Smooth muscle cell (in vitro differentiated cells): ENCODE measurements at regions not wholly inside any gene's neighbourhood (a gene's known extent, or its start where the extent isn't known, plus 50 kb on each side); places are given as distances from the start of the nearest gene placed in this dataset.

Source experiments
- DNase-seq: peaks from one replicate; lab custom pipeline; 2025; ENCODE audit not compliant: unreplicated experiment; lab: John Stamatoyannopoulos, UW
- H2AFZ ChIP-seq: fragments of 200-600 bp; sonication (generic); 2 replicates; pipeline ENCODE4 v1.6.0; 2016; ENCODE audit warnings: antibody characterized with exemption, low read depth, mild to moderate bottlenecking
- H3F3A ChIP-seq: fragments of 200-600 bp; sonication (generic); 2 replicates; pipeline ENCODE4 v1.6.0; 2017; ENCODE audit warnings: antibody characterized with exemption, low read depth
- H3K27ac ChIP-seq: fragments of 200-600 bp; sonication (generic); 2 replicates; pipeline ENCODE4 v1.5.1; 2016; ENCODE audit warnings: low read depth, mild to moderate bottlenecking
- H3K27me3 ChIP-seq: fragments of 200-600 bp; sonication (generic); 2 replicates; pipeline ENCODE4 v1.6.1; 2016; ENCODE audit warnings: low read depth, mild to moderate bottlenecking
- H3K36me3 ChIP-seq: fragments of 200-600 bp; sonication (generic); 2 replicates; pipeline ENCODE4 v1.5.1; 2016; ENCODE audit warnings: low read depth
- H3K4me1 ChIP-seq: fragments of 200-600 bp; sonication (generic); 2 replicates; pipeline ENCODE4 v1.5.1; 2016; ENCODE audit warnings: low read depth
- H3K4me2 ChIP-seq: fragments of 200-600 bp; sonication (generic); 2 replicates; pipeline ENCODE4 v1.6.0; 2016; ENCODE audit warnings: mild to moderate bottlenecking
- H3K4me3 ChIP-seq: fragments of 200-600 bp; sonication (generic); 2 replicates; pipeline ENCODE4 v1.5.1; 2016; ENCODE audit warnings: mild to moderate bottlenecking
- H3K79me2 ChIP-seq: fragments of 200-600 bp; sonication (generic); 2 replicates; pipeline ENCODE4 v1.6.0; 2016; ENCODE audit warnings: low read depth, mild to moderate bottlenecking
- H3K9ac ChIP-seq: fragments of 200-600 bp; sonication (generic); 2 replicates; pipeline ENCODE4 v1.6.0; 2016; ENCODE audit warnings: low read depth
- H3K9me3 ChIP-seq: fragments of 200-600 bp; sonication (generic); replicated peaks from 2 replicates; pipeline ENCODE4 v1.5.1; 2016; ENCODE audit warnings: low read depth
- H4K20me1 ChIP-seq: fragments of 200-600 bp; sonication (generic); 2 replicates; pipeline ENCODE4 v1.6.0; 2016; ENCODE audit warnings: low read depth
- CTCF ChIP-seq: fragments of 200-600 bp; sonication (generic); IDR thresholded peaks from 2 replicates; pipeline ENCODE4 v1.5.1; 2017; ENCODE audit warnings: borderline replicate concordance, mild to moderate bottlenecking, antibody characterized with exemption; ENCODE audit not compliant: insufficient read depth, poor library complexity, severe bottlenecking
- WGBS: methylation state at CpG from one replicate; pipeline ENCODE4 v1.1.7; 2016; ENCODE audit warnings: low lambda C conversion rate; 5-methylcytosine and 5-hydroxymethylcytosine counted together

- H3K79me2 ChIP-seq, result no peaks in the 10 kb centered on the region
- no peaks in the 10 kb centered on the region for H3K36me3 ChIP-seq
- no peak overlapping the region for H3K9ac ChIP-seq
- H3K27ac ChIP-seq, result no peak overlapping the region
- 78% methylated on average over 4 of the region's 4 CpGs for WGBS
- no peaks in the 10 kb centered on the region for H3K27me3 ChIP-seq
- H2AFZ ChIP-seq, result no peak overlapping the region
- no peaks in the 10 kb centered on the region for H3K9me3 ChIP-seq
- no peak for TF ChIP-seq CTCF
- DNase-seq, result no peak
- H3K4me3 ChIP-seq, result no peak overlapping the region
- H4K20me1 ChIP-seq, result no peaks in the 10 kb centered on the region
- no peak overlapping the region for H3K4me2 ChIP-seq
- no peaks in the 10 kb centered on the region for H3K4me1 ChIP-seq
- H3F3A ChIP-seq, result no peaks in the 10 kb centered on the region
Observed at GRCh38 chr18:8974279-8974678, 128.2 kb upstream of the NDUFV2 start.

- no peak for DNase-seq
- no peak overlapping the region for H2AFZ ChIP-seq
- no peaks in the 10 kb centered on the region for H3K27me3 ChIP-seq
- H3K36me3 ChIP-seq, result no peaks in the 10 kb centered on the region
- H3K4me3 ChIP-seq, result no peak overlapping the region
- TF ChIP-seq CTCF, result no peak
- WGBS, result 50% methylated on average over 2 of the region's 2 CpGs
- H3K79me2 ChIP-seq, result no peaks in the 10 kb centered on the region
- H3K9me3 ChIP-seq, result no peaks in the 10 kb centered on the region
- H4K20me1 ChIP-seq, result no peaks in the 10 kb centered on the region
- H3F3A ChIP-seq, result no peaks in the 10 kb centered on the region
- H3K27ac ChIP-seq, result no peak overlapping the region
- H3K9ac ChIP-seq, result no peak overlapping the region
- peaks cover 4% of the 10 kb centered on the region for H3K4me1 ChIP-seq
- no peak overlapping the region for H3K4me2 ChIP-seq
Observed at GRCh38 chr18:8974696-8975095, 127.8 kb upstream of the NDUFV2 start.

GRCh38 chr18:8975624-8976023, 126.9 kb upstream of the NDUFV2 start:
- H3K79me2 ChIP-seq, result no peaks in the 10 kb centered on the region
- H3K4me1 ChIP-seq, result peaks cover 13% of the 10 kb centered on the region
- TF ChIP-seq CTCF, result no peak
- H3K4me3 ChIP-seq, result no peak overlapping the region
- H3K36me3 ChIP-seq, result no peaks in the 10 kb centered on the region
- H3K4me2 ChIP-seq, result no peak overlapping the region
- no peaks in the 10 kb centered on the region for H3K27me3 ChIP-seq
- H3K9ac ChIP-seq, result no peak overlapping the region
- no peaks in the 10 kb centered on the region for H4K20me1 ChIP-seq
- H2AFZ ChIP-seq, result no peak overlapping the region
- H3K27ac ChIP-seq, result no peak overlapping the region
- DNase-seq, result no peak
- no peaks in the 10 kb centered on the region for H3K9me3 ChIP-seq
- WGBS, result 81% methylated on average over 7 of the region's 7 CpGs
- H3F3A ChIP-seq, result no peaks in the 10 kb centered on the region

- H2AFZ ChIP-seq, result no peak overlapping the region
- no peaks in the 10 kb centered on the region for H3K9me3 ChIP-seq
- H3K79me2 ChIP-seq, result no peaks in the 10 kb centered on the region
- peaks cover 18% of the 10 kb centered on the region for H3K4me1 ChIP-seq
- no peak for DNase-seq
- WGBS, result 87% methylated on average over 3 of the region's 3 CpGs
- no peaks in the 10 kb centered on the region for H3F3A ChIP-seq
- H3K36me3 ChIP-seq, result no peaks in the 10 kb centered on the region
- H3K9ac ChIP-seq, result no peak overlapping the region
- no peaks in the 10 kb centered on the region for H4K20me1 ChIP-seq
- H3K4me2 ChIP-seq, result no peak overlapping the region
- H3K27ac ChIP-seq, result no peak overlapping the region
- no peak overlapping the region for H3K4me3 ChIP-seq
- no peak for TF ChIP-seq CTCF
- H3K27me3 ChIP-seq, result no peaks in the 10 kb centered on the region
Observed at GRCh38 chr18:8976606-8977005, 125.9 kb upstream of the NDUFV2 start.
